Osteoblast (primary cell): ENCODE measurements at regions not wholly inside any gene's neighbourhood (a gene's known extent, or its start where the extent isn't known, plus 50 kb on each side); places are given as distances from the start of the nearest gene placed in this dataset.

Source experiments
- DNase-seq: peaks from one replicate; pipeline ENCODE4 v3.0.0; 2011; ENCODE audit warnings: low spot score, mixed read lengths; ENCODE audit not compliant: insufficient read length; ENCODE audit errors: missing footprints
- H2AFZ ChIP-seq: 2 replicates; pipeline ENCODE4 v1.6.0; 2011; ENCODE audit warnings: mild to moderate bottlenecking, low read length
- H3K27ac ChIP-seq: 2 replicates; pipeline ENCODE4 v1.5.1; 2011; ENCODE audit warnings: mild to moderate bottlenecking, low read depth, low read length, moderate library complexity
- H3K27me3 ChIP-seq: 2 replicates; pipeline ENCODE4 v1.6.0; 2012; ENCODE audit warnings: mild to moderate bottlenecking, control low read depth, inconsistent platforms, low read length, moderate library complexity; ENCODE audit not compliant: insufficient read depth
- H3K36me3 ChIP-seq: 2 replicates; pipeline ENCODE4 v1.5.1; 2011; ENCODE audit warnings: mild to moderate bottlenecking, low read length, control low read depth, moderate library complexity; ENCODE audit not compliant: insufficient read depth
- H3K4me1 ChIP-seq: 2 replicates; pipeline ENCODE4 v1.5.1; 2011; ENCODE audit warnings: mild to moderate bottlenecking, low read length, control low read depth, moderate library complexity; ENCODE audit not compliant: insufficient read depth
- H3K4me2 ChIP-seq: 2 replicates; pipeline ENCODE4 v1.6.0; 2011; ENCODE audit warnings: mild to moderate bottlenecking, low read length; ENCODE audit not compliant: insufficient read depth
- H3K4me3 ChIP-seq: fragments of 200-600 bp; sonication (generic); 3 replicates; pipeline ENCODE4 v1.5.1; 2012; ENCODE audit warnings: mild to moderate bottlenecking, low read length, inconsistent platforms; ENCODE audit not compliant: insufficient read depth
- H3K79me2 ChIP-seq: 2 replicates; pipeline ENCODE4 v1.6.0; 2012; ENCODE audit warnings: mild to moderate bottlenecking, low read length, control low read depth, inconsistent platforms; ENCODE audit not compliant: insufficient read depth
- H3K9me3 ChIP-seq: 2 replicates; pipeline ENCODE4 v1.5.1; 2011; ENCODE audit warnings: low read depth, low read length, control low read depth
- H4K20me1 ChIP-seq: 2 replicates; pipeline ENCODE4 v1.6.0; 2012; ENCODE audit warnings: mild to moderate bottlenecking, low read length, control low read depth; ENCODE audit not compliant: insufficient read depth
- CTCF ChIP-seq: IDR thresholded peaks from 2 replicates; pipeline ENCODE4 v1.5.1; 2011; ENCODE audit warnings: mild to moderate bottlenecking, low read depth, low read length, moderate library complexity; ENCODE audit errors: extremely low read depth

DNA sequence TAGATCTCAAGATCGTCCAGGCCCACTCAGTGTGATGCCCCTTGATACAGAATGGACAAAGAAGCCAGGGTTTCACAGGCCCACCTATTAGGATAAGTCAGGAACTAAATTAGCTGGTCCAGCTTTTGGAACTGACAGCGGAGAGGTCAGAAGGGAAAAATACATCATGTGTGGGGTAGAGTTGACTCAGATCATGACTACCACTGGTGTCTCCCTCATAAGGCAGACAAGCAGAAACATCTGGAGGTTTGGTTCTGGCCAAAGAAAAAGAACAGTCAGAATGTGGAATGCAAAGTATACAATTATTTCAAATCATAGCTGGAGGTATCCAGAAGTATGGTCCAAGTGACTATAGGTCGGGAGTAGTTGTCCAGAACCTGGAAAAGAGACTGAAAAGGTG is 621.1 kb upstream of the CELF2 start:
- Histone ChIP-seq H3K9me3 (peaks cover 4% of the 10 kb centered on the region), H3K4me2 (no peak overlapping the region), H3K36me3 (no peaks in the 10 kb centered on the region), H3K27ac (no peak overlapping the region), H3K4me3 (no peak overlapping the region), H4K20me1 (no peaks in the 10 kb centered on the region), H2AFZ (no peak overlapping the region), H3K27me3 (no peaks in the 10 kb centered on the region), H3K79me2 (no peaks in the 10 kb centered on the region), H3K4me1 (no peaks in the 10 kb centered on the region)
- DNase-seq: no peak
- no peak for TF ChIP-seq CTCF

DNA sequence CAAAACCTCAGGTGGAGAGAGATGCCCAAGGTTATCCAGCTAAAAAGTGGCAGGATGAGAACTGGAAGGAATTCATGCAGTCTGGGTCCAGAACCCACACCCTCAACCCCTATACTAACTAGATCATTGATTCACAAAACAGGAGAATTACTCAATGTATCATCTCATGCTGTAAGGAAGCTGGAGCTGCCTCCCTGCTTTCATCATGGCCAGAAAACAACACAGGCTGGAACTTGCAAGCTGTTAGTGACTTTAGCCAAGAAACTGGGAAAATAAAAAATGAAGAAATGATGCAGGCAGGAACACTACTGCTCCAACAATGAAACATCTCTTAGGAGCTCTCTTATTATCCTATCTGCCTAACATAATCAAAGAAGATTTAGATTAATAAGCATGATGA is 619.8 kb upstream of the CELF2 start:
- Histone ChIP-seq H4K20me1 (no peaks in the 10 kb centered on the region), H2AFZ (no peak overlapping the region), H3K36me3 (no peaks in the 10 kb centered on the region), H3K27ac (no peak overlapping the region), H3K79me2 (no peaks in the 10 kb centered on the region), H3K4me2 (no peak overlapping the region), H3K27me3 (no peaks in the 10 kb centered on the region), H3K4me1 (no peaks in the 10 kb centered on the region), H3K9me3 (peaks cover 8% of the 10 kb centered on the region), H3K4me3 (no peak overlapping the region)
- no peak for DNase-seq
- TF ChIP-seq CTCF: no peak

DNA sequence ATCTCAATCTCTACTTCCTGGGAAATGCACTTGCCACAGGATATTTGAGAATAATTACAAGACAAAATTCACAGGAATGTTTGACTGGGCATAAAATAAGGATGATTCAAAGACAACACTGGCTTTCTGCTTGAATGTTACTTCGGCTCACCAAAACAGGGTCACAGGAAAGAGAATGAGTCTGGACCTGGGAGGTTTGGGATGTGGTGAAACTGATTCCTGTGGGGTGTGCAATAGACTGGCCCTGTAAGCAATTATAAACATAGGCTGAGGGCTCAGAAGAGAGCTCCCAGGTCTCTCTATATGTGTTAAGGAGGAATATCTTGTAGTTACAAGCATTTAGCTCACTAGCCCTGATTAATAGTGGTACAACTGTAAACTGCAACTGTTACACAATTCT is 613.9 kb upstream of the CELF2 start:
- TF ChIP-seq CTCF: no peak
- no peak overlapping the region for H3K27ac ChIP-seq
- DNase-seq: no peak
- no peak overlapping the region for H3K4me3 ChIP-seq
- no peaks in the 10 kb centered on the region for H4K20me1 ChIP-seq
- H3K4me2 ChIP-seq: no peak overlapping the region
- no peaks in the 10 kb centered on the region for H3K4me1 ChIP-seq
- H2AFZ ChIP-seq: no peak overlapping the region
- H3K9me3 ChIP-seq: peaks cover 4% of the 10 kb centered on the region
- no peaks in the 10 kb centered on the region for H3K27me3 ChIP-seq
- no peaks in the 10 kb centered on the region for H3K79me2 ChIP-seq
- H3K36me3 ChIP-seq: no peaks in the 10 kb centered on the region

- DNase-seq: no peak
- H3K9me3 ChIP-seq: no peaks in the 10 kb centered on the region
- no peak overlapping the region for H3K4me2 ChIP-seq
- no peaks in the 10 kb centered on the region for H3K4me1 ChIP-seq
- no peaks in the 10 kb centered on the region for H3K36me3 ChIP-seq
- no peaks in the 10 kb centered on the region for H4K20me1 ChIP-seq
- no peak overlapping the region for H3K27ac ChIP-seq
- no peaks in the 10 kb centered on the region for H3K27me3 ChIP-seq
- no peak for TF ChIP-seq CTCF
- H3K4me3 ChIP-seq: no peak overlapping the region
- H2AFZ ChIP-seq: no peak overlapping the region
- H3K79me2 ChIP-seq: no peaks in the 10 kb centered on the region
Measured at GRCh38 chr10:10417671-10418070, 600.0 kb upstream of the CELF2 start.
